ENCODE measurements at regions not wholly inside any gene's neighbourhood (a gene's known extent, or its start where the extent isn't known, plus 50 kb on each side); places are given as distances from the start of the nearest gene placed in this dataset.

GRCh38 chr6:90401933-90402830, 105.5 kb upstream of the BACH2 start:
- Histone ChIP-seq H3K36me3 (ENCODE audit: insufficient read depth) (no peaks in the 10 kb centered on the region), H4K20me1 (ENCODE audit: insufficient read depth) (no peaks in the 10 kb centered on the region), H3K27ac (no peak overlapping the region), H3K4me2 (no peak overlapping the region), H2AFZ (ENCODE audit: low read depth) (no peak overlapping the region), H3K27me3 (ENCODE audit: insufficient read depth, low read depth) (no peaks in the 10 kb centered on the region), H3K9ac (no peak overlapping the region), H3K4me3 (IDR thresholded peaks at IDR 0.05; ENCODE audit: insufficient read depth, low read depth, low read length) (no peak overlapping the region), H3K79me2 (ENCODE audit: insufficient read depth, low read depth) (no peaks in the 10 kb centered on the region), H3K4me1 (ENCODE audit: low read depth, poor library complexity, severe bottlenecking) (peaks cover 15% of the 10 kb centered on the region)
- TF ChIP-seq CTCF (conservative IDR thresholded peaks at IDR 0.05; ENCODE audit: low read depth, low read length): no peak

GRCh38 chr6:90399970-90400369, 103.3 kb upstream of the BACH2 start:
- H4K20me1 ChIP-seq (ENCODE audit: insufficient read depth): no peaks in the 10 kb centered on the region
- H3K27ac ChIP-seq: no peak overlapping the region
- no peak overlapping the region for H3K4me3 ChIP-seq (IDR thresholded peaks at IDR 0.05; ENCODE audit: insufficient read depth, low read depth, low read length)
- no peak overlapping the region for H3K9ac ChIP-seq
- H3K4me2 ChIP-seq: no peak overlapping the region
- no peaks in the 10 kb centered on the region for H3K27me3 ChIP-seq (ENCODE audit: insufficient read depth, low read depth)
- H3K4me1 ChIP-seq (ENCODE audit: low read depth, poor library complexity, severe bottlenecking): peaks cover 15% of the 10 kb centered on the region
- no peak for TF ChIP-seq CTCF (conservative IDR thresholded peaks at IDR 0.05; ENCODE audit: low read depth, low read length)
- no peaks in the 10 kb centered on the region for H3K79me2 ChIP-seq (ENCODE audit: insufficient read depth, low read depth)
- no peaks in the 10 kb centered on the region for H3K36me3 ChIP-seq (ENCODE audit: insufficient read depth)
- no peak overlapping the region for H2AFZ ChIP-seq (ENCODE audit: low read depth)

- Histone ChIP-seq H3K4me3 (IDR thresholded peaks at IDR 0.05; ENCODE audit: insufficient read depth, low read depth, low read length) (no peak overlapping the region), H2AFZ (ENCODE audit: low read depth) (no peak overlapping the region), H4K20me1 (ENCODE audit: insufficient read depth) (no peaks in the 10 kb centered on the region), H3K27ac (peak overlapping the region; percentile 19; the same call in 1 of the 2 replicates), H3K27me3 (ENCODE audit: insufficient read depth, low read depth) (no peaks in the 10 kb centered on the region), H3K4me1 (ENCODE audit: low read depth, poor library complexity, severe bottlenecking) (peaks cover 24% of the 10 kb centered on the region), H3K9ac (no peak overlapping the region), H3K4me2 (0 out of 2 replicates have a peak overlapping the region, but pooled peaks have one; percentile 3), H3K36me3 (ENCODE audit: insufficient read depth) (no peaks in the 10 kb centered on the region), H3K79me2 (ENCODE audit: insufficient read depth, low read depth) (no peaks in the 10 kb centered on the region)
- TF ChIP-seq CTCF (conservative IDR thresholded peaks at IDR 0.05; ENCODE audit: low read depth, low read length): no peak
Measured at GRCh38 chr6:90397929-90398674, 101.5 kb upstream of the BACH2 start.

- H3K4me2 ChIP-seq: no peak overlapping the region
- H3K27ac ChIP-seq: no peak overlapping the region
- peaks cover 28% of the 10 kb centered on the region for H3K4me1 ChIP-seq (ENCODE audit: low read depth, poor library complexity, severe bottlenecking)
- H2AFZ ChIP-seq (ENCODE audit: low read depth): no peak overlapping the region
- no peaks in the 10 kb centered on the region for H3K27me3 ChIP-seq (ENCODE audit: insufficient read depth, low read depth)
- no peaks in the 10 kb centered on the region for H4K20me1 ChIP-seq (ENCODE audit: insufficient read depth)
- no peaks in the 10 kb centered on the region for H3K36me3 ChIP-seq (ENCODE audit: insufficient read depth)
- no peak for TF ChIP-seq CTCF (conservative IDR thresholded peaks at IDR 0.05; ENCODE audit: low read depth, low read length)
- no peak overlapping the region for H3K4me3 ChIP-seq (IDR thresholded peaks at IDR 0.05; ENCODE audit: insufficient read depth, low read depth, low read length)
- no peak overlapping the region for H3K9ac ChIP-seq
- no peaks in the 10 kb centered on the region for H3K79me2 ChIP-seq (ENCODE audit: insufficient read depth, low read depth)
Measured at GRCh38 chr6:90397047-90397446, 100.4 kb upstream of the BACH2 start.
